ENCODE measurements at regions not wholly inside any gene's neighbourhood (a gene's known extent, or its start where the extent isn't known, plus 50 kb on each side); places are given as distances from the start of the nearest gene placed in this dataset.
"Not testable (repeated sequence)": the region's sequence is repeated elsewhere in the genome, so short reads cannot be mapped to it uniquely, and the experiment has no call there.

- DNase-seq (ENCODE audit: low read depth in 2 of 2) = no peak
Observed at GRCh38 chr6:112576423-112576822, 229.3 kb downstream of the RFPL4B start.

GRCh38 chr6:112579601-112580000 lies 232.5 kb downstream of the RFPL4B start:
- DNase-seq (ENCODE audit: low read depth in 2 of 2) = no peak

- no peak for DNase-seq (ENCODE audit: low read depth in 2 of 2)
Observed at GRCh38 chr6:112581015-112581414, 233.9 kb downstream of the RFPL4B start.

GRCh38 chr6:112590326-112590725 lies 243.2 kb downstream of the RFPL4B start:
- DNase-seq (ENCODE audit: low read depth in 2 of 2) = no peak

GRCh38 chr6:112591329-112591728 lies 244.2 kb downstream of the RFPL4B start:
- no peak for DNase-seq (ENCODE audit: low read depth in 2 of 2)

- no peak for DNase-seq (ENCODE audit: low read depth in 2 of 2)
Observed at GRCh38 chr6:112592159-112592558, 245.0 kb downstream of the RFPL4B start.

GRCh38 chr6:112594886-112595594 lies 247.9 kb downstream of the RFPL4B start:
- no peak for DNase-seq (ENCODE audit: low read depth in 2 of 2)

- no peak for DNase-seq (ENCODE audit: low read depth in 2 of 2)
Observed at GRCh38 chr6:112595841-112596240, 248.7 kb downstream of the RFPL4B start.

- no peak for DNase-seq (ENCODE audit: low read depth in 2 of 2)
Observed at GRCh38 chr6:112597176-112597575, 250.0 kb downstream of the RFPL4B start.

GRCh38 chr6:112600168-112600567 lies 253.0 kb downstream of the RFPL4B start:
- DNase-seq (ENCODE audit: low read depth in 2 of 2) = no peak

GRCh38 chr6:112603726-112604125 lies 256.6 kb downstream of the RFPL4B start:
- no peak for DNase-seq (ENCODE audit: low read depth in 2 of 2)

GRCh38 chr6:112606656-112607435 lies 259.7 kb downstream of the RFPL4B start:
- no peak for DNase-seq (ENCODE audit: low read depth in 2 of 2)

GRCh38 chr6:112608925-112609324 lies 261.8 kb downstream of the RFPL4B start:
- not testable (repeated sequence) for DNase-seq (ENCODE audit: low read depth in 2 of 2)

- DNase-seq (ENCODE audit: low read depth in 2 of 2) = no peak
Observed at GRCh38 chr6:112613410-112613809, 266.3 kb downstream of the RFPL4B start.

- no peak for DNase-seq (ENCODE audit: low read depth in 2 of 2)
Observed at GRCh38 chr6:112618849-112619248, 271.7 kb downstream of the RFPL4B start.

GRCh38 chr6:112620812-112621569 lies 273.9 kb downstream of the RFPL4B start:
- DNase-seq (ENCODE audit: low read depth in 2 of 2) = no peak

- no peak for DNase-seq (ENCODE audit: low read depth in 2 of 2)
Observed at GRCh38 chr6:112622036-112622435, 274.9 kb downstream of the RFPL4B start.

- no peak for DNase-seq (ENCODE audit: low read depth in 2 of 2)
Observed at GRCh38 chr6:112626468-112627082, 279.4 kb downstream of the RFPL4B start.

- no peak for DNase-seq (ENCODE audit: low read depth in 2 of 2)
Observed at GRCh38 chr6:112634376-112634775, 287.2 kb downstream of the RFPL4B start.

GRCh38 chr6:112636650-112637262 lies 289.6 kb downstream of the RFPL4B start:
- no peak for DNase-seq (ENCODE audit: low read depth in 2 of 2)

- DNase-seq (ENCODE audit: low read depth in 2 of 2) = no peak
Observed at GRCh38 chr6:112639391-112639831, 292.3 kb downstream of the RFPL4B start.

GRCh38 chr6:112640891-112641290 lies 293.8 kb downstream of the RFPL4B start:
- DNase-seq (ENCODE audit: low read depth in 2 of 2) = no peak

Measured in activated CD4-positive, alpha-beta T cell treated with anti-CD3 and anti-CD28 coated beads for 24 hours (primary cell).